NCI-H187 treated with DMSO at 0.1 percent for 48 hours (cell line): ENCODE measurements at regions not wholly inside any gene's neighbourhood (a gene's known extent, or its start where the extent isn't known, plus 50 kb on each side); places are given as distances from the start of the nearest gene placed in this dataset.

Experiments
- DNase-seq: peaks from one replicate; lab custom pipeline; 2025; lab: John Stamatoyannopoulos, UW

DNA sequence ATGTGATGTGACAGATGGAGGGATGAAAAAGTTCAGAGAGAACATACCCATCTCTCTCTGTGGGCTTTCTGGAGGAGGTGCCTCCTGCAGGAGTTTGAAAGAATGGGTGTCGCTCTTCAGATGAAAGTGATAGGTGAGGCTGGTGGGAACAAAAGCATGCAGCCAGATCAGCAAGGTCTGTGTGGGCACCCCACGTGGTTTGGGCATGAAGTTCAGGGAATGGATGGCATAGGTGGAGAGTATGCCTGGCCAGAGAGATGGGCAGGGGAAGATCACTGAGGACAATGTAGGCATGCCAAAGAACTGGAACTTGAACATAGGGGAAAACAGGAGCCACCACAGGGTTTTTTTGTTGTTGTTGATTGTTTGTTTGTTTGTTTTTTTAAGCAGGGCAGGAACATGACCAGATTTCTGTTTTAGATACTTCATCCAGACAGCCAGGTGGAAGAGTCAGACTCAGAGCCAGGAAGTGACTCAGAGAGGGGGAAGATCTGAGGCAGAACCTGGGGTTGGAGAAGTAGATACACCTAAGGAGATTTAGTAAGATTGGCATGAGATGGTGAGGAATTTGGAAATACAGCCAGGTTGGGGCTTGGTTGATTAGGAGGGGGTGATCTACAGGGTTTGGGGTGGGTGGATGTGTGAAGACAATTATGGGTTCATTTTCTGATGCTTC, 64.8 kb upstream of the CLSTN2 start:
- DNase-seq, result no peak

DNA sequence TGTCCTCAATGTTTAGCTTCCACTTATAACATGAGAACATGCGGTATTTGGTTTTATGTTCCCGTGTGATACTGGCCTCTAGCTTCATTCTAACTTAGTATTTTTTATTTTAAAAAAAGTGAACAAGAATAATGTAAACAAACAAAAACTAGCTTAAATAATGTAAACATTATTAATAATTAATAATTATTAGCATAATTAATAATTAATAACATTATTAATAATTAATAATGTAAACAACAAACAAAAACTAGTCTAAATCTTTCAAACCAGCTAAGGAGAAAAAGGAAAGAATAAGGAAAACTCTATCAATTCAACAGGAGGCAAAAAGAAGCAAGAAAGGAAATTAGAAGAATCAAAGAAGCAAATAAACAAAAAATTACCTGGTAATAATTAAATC, 66.2 kb upstream of the CLSTN2 start:
- DNase-seq, result no peak

DNA sequence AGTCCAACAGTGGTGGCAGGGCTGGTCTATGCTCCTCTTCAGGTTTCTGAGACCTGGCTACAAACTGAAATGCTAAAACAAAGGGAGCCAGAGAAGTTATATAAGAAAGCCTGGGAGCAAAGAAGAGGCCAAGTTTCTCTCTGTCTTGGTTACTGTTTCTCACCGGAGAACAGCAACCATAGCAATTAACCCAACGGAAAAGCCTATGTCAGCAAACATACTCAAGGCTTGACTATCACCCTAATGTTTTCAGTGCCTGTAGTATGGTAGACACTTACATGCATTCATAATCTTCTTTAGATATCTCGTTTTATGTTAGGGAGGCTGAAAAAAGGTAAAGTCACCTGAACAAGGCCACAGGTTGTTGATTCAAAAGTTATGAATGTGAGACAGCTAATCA, 86.3 kb upstream of the CLSTN2 start:
- DNase-seq, result no peak

DNA sequence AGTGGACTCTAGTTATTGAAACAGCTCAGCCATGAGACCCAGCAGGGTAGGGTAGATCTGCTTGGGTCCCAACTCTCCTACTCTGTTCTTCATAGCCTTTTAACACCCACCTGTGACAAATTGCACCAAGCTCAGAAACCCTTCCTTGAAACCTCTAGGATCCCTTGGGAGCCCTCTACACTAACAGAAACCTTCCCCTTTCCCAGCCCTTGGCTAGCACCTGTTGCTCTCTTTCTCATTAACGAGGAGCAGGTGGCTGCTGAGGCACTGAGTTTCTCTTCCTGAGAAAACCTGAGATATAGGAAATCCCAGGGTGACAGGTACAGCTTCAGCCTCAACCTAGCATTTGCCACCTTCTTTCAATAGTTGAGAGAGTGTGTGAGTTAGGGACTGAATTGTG, 88.3 kb upstream of the CLSTN2 start:
- peak; percentile 76 for DNase-seq

DNA sequence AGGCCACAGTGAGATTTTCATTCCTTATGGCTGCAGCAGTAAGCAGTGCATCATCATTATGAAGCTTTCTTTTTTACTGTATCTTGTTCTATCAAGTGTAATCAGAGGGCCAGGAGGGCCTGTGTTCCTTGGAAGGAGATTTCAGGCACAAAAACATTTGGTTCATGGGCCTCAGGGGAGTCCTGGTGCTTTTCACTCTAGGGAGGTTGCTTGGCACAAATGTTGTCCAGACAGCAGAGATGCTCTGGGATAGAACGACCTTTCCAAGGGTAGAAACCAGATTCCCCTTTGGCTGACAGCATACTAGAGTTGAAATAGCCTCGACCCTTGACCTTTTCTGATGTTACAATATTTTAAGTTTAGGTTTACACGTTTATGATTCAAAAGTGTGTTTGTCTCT, 95.3 kb upstream of the CLSTN2 start:
- no peak for DNase-seq

DNA sequence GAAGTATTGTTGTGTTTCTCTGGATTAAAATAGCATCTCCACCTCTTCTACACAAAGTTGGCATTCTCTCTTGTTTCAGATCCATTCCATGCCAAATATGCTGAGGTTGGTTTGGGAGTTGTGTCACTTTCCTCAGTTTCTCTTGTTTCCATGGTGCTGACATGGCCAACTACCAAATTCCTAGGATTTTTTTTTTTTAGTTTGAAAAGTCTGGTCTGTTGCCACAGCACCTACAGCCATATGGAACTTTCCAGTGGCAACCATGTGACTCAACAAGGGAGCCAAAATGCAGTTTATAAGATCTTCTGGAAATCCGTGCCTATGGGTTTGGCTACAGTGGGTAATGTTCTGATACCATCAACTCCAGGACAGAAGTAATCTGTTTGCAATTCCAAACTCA, 96.0 kb upstream of the CLSTN2 start:
- DNase-seq, result no peak

DNA sequence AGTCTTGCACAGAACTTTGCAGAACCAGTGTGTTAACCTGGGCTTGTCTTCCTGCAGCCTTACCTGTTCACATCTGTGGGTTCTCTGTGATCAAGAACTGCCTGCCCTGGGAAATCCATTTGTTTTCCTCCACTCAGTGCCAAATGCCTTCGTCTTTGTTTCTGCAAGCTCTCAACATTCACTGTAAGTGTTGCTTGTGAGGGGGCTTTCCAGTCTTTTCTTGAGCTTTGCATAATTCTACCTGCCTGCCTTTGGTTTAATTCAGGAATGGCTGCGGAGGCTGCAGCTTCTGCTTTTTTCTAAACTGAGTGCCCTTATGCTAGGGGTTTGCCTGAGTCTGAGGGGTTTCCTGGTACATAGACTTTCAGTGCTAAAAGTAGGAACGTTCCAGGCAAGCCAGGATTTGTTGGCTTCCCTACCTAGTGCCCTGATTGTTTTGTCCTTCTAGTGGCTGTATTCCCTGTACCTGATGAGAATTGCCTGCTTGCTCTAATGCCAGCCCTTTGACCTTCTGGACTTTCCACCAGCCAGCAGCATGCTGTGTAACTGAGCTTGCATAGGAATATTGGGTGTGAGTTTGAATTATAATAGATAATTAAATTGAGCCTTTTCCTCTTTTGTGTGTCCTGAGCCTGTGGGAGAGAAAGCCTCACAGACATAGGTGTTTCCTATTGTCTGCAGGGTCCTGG, 96.6 kb upstream of the CLSTN2 start:
- no peak for DNase-seq

DNA sequence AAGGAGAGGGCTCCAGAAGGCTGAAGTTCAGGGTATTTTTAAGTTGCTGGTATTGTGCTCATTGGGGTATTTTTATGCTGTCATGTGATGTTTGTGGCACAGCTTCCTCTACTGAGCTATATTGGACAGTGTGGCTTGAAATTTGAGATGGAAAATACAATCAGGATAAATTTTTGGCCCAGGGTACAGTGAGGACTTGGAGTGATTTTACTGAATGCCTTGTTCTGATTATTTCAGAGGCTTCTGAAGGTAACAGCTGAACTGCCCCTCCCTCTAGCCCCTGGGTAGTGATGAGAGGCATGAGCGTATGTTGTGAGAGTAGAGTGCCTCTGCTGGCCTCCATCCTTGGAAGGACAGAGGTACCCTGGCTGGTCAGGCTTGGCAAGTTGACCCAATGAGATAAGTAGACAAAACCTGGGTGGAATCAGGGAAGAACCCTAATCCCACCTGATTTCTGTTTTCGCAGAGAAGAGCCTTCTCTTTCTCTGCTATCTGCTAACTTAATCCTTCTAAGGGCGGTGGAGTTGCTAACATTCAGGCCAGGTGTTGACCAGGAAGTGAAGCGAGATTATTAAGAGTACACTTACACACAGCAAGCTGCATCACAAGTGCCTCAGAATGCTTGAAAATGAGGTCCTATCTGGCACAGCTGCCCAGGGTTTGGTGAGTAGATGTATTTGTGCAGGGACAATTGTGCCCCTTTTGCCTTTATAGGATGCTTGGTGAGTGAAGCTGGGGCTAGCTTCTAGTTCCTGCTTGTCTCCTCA, 98.1 kb upstream of the CLSTN2 start:
- DNase-seq, result no peak

DNA sequence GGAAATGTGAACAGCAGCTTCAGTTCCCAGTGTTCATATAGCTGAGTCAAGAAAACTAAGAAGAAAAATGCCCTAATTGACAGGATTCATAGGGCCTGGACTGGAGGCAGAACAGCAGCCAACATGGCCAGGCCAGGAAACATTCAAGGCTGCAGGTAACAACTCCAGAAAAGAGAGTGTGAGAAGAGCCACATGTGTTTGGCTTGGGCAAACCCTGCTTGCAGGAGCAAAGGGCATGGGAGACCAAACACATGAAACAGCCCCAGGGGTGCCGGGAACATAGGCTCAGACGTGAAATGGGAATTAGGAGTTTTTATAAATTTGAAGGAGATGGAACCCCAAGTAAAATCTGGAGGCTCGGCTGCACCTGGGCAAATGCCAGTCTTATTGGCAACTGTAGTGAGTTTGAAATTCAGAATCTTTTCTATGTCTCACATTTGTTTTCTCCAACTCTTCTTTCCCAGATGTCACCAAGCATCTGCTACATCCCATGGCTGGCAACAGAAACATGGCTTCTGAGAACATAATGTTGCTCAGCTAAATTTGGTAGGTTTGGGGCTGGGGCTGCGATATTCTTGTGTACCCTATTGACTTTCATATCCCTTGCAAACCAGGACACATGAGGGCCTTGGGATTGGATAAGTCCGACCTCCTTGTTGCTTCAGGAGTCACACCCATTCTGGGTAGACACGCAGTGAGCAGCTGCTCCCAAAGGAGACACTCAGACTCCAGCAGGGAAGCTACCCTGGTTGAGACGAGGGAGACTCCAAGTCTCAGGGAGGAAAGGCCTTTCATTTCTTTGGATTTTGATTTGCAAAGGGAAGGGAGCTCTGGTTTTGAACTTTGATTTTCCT, 98.9 kb upstream of the CLSTN2 start:
- DNase-seq, result no peak

DNA sequence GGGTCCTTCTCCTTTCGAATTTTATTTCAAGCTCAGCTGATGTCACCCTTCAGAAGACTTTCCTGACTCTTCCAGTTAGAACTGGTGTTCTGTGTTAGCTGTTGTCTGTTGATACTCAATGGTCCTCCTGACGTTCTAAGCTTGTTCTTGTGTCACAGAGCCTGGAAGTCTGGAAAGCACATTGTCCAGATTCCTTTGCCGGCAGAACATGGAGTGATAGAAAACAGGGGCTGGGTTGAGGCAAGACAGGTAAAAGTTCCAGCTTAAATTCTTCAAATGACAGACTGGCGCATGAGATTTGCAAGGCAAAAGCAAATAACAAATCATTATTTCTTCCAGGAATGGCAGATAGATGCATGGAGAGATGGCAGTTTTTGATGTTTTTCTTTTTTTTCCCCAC, 102.0 kb upstream of the CLSTN2 start:
- no peak for DNase-seq

DNA sequence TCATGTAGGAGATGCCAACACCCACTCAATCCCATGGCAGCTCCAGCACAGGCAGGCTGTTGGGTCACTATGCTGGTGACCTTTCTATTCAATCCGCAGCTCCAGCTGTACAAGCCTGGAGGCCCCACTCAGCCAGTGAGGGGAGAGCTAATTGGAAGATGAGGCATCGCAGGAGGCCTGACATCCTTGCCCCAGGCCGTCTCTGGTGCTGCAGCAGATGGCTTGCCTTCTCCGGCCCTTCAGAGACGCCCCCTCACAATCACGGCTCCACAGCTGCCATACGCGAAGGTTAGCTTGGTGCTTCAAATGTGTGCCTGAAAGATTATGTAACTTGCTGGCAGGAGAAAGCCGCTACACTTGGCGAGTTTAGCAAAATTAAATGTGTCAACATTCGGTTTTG, 104.2 kb upstream of the CLSTN2 start:
- DNase-seq, result no peak

DNA sequence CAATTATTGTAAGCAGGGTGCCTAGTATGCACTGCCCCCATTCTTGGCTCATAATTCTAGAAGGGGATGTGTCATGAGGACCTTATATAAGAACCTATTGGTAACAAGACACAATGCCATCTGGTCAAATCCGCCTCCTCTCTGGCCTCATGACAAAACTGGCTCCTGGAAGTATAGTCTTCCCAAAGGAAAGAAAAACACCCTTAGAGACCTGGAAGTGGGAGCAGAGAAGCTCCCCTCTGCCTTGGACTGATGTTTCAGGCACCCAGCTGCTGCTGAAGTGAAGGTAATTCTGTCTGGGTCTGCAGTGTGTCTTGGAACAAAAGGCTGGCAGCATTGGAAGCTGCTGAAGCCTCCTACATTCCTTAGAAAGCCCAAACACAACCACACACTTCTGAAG, 107.2 kb upstream of the CLSTN2 start:
- DNase-seq, result no peak

DNA sequence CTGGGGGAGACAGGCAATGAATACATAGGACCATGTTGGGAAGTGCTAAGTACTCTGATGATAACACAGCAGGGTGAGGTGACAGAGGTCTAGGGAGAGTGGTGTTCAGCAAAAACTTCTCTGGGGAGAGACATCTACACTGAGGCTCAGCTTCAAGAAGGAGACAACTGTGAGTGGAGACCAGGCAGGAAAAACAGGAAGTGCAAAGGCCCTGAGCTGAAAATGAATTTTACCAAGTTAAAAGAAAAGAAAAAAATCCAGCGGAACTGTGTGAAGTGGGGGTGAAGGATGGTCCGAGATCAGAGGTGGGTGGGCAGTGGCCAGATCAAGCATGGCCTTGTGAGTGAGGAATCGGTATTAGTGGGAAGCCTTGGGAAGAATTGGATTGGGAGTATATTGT, 110.1 kb upstream of the CLSTN2 start:
- no peak for DNase-seq

DNA sequence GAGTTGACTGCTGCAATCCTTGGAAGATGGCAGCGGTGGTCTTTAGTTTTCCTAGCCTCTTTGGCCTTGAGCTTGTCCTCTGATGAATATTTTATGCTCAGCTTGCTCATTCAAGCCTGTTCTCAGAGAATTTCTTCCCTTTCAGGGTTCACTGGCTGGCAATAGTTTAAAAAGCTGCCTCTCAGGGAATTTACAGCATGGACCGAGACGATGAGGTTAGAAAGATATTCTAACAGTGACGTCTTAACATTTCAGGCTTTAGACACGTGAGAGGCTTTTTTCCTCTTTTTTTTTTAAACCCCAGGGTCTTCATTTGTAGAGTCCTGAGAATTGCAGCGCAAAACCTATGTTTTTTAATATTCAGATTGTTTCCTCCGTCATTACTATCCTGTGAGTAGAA, 120.3 kb upstream of the CLSTN2 start:
- DNase-seq, result no peak

DNA sequence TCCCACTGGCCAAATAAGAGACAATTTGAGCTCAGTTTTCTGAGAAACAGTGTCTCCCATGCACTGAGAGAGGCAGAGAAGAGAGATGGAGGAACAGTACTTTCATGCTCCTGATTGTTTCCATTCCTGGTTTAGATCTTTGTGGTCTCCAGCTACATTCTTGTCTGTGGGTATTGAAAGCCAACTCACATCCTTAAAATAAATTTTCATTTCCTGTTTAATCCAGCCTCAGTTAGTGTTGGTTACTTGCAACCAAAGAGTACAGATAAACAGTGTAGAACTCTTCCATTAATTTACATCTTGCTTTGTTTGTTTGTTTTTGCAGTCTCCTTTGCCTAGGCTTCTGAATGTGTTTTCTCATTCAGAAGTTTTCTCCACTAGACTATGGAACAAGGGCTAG, 123.7 kb upstream of the CLSTN2 start:
- DNase-seq, result no peak

DNA sequence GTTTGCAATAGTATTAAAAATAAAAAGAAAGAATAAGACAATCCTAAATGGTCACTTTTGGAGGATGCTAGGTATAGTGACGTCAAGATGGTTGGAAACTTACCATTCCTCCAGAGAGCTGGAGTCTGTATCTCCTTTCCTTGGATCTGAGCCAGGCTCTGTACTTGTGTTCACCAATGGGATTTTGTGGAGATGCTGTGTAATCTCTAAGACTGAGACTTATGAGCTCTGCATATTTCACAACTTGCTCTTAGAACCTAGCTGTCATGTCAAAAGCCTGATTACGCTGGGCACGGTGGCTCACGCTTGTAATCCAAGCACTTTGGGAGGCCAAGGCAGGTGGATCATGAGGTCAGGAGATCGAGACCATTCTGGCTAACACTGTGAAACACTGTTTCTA, 126.8 kb upstream of the CLSTN2 start:
- no peak for DNase-seq

DNA sequence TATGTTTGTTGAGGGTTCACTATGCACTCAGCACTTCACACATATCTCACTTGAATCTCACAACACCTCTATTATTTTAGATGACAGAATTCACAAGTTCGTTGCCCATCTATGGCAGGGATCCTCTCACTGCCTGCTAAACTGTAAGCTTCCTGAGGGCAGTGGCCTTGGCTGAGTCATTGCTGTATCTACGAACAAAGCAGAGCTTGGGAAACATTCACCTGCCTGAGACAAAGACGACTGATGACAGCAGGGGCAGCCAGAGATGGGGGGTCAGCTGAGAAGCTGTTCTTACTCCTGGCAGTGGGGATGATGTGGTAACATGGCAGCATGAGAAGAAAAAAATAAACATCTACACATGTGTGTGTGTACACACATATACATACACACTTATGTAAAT, 125.5 kb upstream of the NMNAT3 start:
- no peak for DNase-seq

DNA sequence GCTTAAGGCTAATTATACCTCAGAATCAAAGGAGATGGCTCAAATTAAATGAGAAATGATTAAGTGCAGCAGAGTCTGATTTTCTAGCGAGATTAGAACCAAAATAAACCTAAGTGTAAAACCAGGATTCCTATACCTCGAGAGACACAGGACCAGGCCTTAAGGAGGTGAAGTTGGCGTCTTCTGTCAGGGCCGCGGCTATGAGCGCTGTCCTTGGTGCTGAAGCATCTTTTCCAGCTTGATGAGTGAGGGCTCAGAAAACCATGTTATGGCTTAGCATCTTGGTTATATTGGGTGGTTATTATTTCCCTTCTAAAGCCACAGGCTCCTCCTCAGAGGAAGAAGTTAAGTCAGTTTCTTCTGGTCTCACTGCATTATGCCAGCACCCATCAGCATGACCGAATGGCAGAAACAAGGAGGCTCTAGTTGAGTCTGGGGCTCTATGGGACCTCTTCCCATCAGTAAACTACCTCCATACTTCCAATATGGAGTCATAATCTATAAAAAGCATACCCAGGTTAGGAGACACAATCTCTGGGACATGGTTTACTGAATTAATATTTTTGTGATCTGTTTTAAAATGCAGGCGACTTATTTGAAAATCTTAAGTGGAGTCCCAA, 120.1 kb upstream of the NMNAT3 start:
- no peak for DNase-seq

DNA sequence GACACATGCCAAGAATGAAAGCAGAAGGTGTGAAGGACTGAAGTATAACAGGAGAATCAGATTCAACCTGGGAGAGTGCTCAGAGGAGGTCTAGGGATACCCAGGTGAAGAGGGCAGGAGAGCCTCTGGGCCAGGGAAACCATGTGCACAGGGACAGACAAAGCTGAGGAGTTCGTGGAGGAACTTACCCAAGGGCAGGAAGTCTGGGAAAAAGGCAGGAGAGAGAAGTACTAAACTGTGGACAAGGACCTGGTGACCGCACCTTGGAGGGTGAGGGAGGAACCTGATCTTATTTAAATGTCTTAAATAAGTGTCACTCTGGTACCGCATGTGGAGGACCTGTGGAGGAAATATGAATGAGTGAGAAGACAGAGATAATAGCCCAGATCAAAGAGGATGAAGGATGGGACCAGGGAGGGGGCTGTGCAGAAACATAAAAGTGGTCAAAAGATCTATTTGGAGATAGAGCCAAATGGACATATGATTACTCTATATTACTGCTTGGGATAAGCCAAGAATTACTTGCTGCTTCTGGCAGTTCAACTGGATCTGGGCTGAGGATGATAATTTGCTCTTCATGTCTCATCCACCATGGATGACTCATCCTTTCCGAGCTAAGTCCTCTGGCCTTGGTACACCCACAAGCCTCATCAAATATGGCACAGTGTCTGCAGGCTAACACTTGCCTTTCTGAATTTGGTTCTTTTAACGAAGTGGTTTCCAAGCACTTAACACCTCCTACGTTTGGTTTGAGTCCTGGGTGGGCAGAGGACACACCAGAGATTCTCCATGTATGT, 116.9 kb upstream of the NMNAT3 start:
- no peak for DNase-seq

DNA sequence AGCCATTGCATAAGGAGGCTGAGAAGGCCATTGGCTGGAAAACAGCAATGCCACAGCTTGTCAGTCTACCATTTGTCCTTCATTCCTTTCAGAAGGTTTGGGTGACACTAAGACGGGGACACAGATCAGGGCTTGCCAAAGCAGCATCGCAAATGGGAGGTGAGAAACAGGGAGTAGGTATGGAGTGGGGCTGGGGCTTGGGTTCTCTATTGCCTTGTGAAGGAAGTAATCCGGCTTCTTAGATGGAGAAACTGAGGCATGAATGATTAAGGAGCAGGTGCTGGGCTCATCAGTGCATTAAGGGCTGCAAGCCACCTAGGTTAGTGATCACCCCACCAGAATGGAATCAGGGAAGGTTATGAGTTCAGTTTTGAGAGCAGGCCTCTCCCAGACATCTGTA, 115.6 kb upstream of the NMNAT3 start:
- DNase-seq, result no peak

DNA sequence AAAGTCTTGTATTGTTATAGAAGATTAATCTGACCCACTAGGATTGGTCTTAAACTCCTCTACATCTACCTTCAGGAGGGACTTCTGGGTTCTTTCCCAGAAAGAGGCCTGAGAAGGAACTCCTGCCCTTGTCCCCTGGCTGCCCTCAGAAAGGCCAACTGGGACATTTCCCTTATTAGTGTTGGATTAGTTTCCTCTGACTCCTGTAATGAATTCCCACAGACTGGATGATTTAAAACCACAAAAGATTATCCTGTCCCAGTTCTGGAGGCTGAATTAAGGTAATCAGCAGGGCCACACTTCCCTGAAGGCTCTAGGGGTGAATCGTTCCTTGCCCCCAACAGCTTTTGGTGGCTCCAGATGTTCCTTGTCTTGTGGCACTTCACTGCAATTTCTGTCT, 102.8 kb upstream of the NMNAT3 start:
- DNase-seq, result no peak
